B cell (primary cell): ENCODE measurements at regions not wholly inside any gene's neighbourhood (a gene's known extent, or its start where the extent isn't known, plus 50 kb on each side); places are given as distances from the start of the nearest gene placed in this dataset.
A peak's percentile ranks its signal among the peaks of the same experiment; 100 is the strongest.

Experiments
- ATAC-seq: fragments of 200-7000 bp; cut with Tn5 transposase; one replicate; pipeline ENCODE4 v1.10.0; 2021; ENCODE audit warnings: low read depth, mild to moderate bottlenecking, moderate number of reproducible peaks, moderate library complexity
- CTCF ChIA-PET: fragments of 350-600 bp; sonication (Branson Sonifier 250); formaldehyde crosslinking; loops from one replicate; lab custom pipeline; 2021; ENCODE audit warnings: antibody characterized with exemption, inconsistent platforms; lab: Charles Lee
- POLR2A ChIA-PET: fragments of 350-600 bp; sonication (Branson Sonifier 250); formaldehyde crosslinking; loops from one replicate; lab custom pipeline; 2021; ENCODE audit warnings: antibody characterized with exemption; lab: Charles Lee
- DNase-seq: peaks from one replicate; pipeline ENCODE4 v3.0.0; 2013
- H2AFZ ChIP-seq: 2 replicates; pipeline ENCODE4 v1.6.1; 2012; ENCODE audit warnings: mild to moderate bottlenecking, low read depth, low read length; ENCODE audit not compliant: insufficient read depth, poor library complexity, severe bottlenecking
- H3K27ac ChIP-seq, 2 donors: 1 replicate in 1 of 2; 2 replicates in 1 of 2; pipeline ENCODE4 v1.5.1; 2012 to 2013; ENCODE audit warnings: low read length in 2 of 2, mild to moderate bottlenecking in 2 of 2, moderate library complexity in 1 of 2
- H3K27me3 ChIP-seq, 4 experiments: fragments of 200-600 bp in 1 of 4; sonication (generic) in 1 of 4; replicated peaks in 1 of 4; 1 replicate in 2 of 4; 2 replicates in 2 of 4; pipeline versions ENCODE4 v1.6.1 to v1.7.0; 2013 to 2016; ENCODE audit warnings: low read length in 3 of 4, mild to moderate bottlenecking in 2 of 4, mixed read lengths in 1 of 4, moderate library complexity in 1 of 4; ENCODE audit not compliant: insufficient read depth in 4 of 4, control insufficient read depth in 3 of 4; ENCODE audit errors: control extremely low read depth in 1 of 4
- H3K36me3 ChIP-seq, 2 experiments: replicated peaks in 1 of 2; 1 replicate in 1 of 2; 2 replicates in 1 of 2; pipeline versions ENCODE4 v1.6.1 to v1.7.1; 2013; ENCODE audit warnings: low read length in 1 of 2; ENCODE audit not compliant: insufficient read depth in 2 of 2, control insufficient read depth in 1 of 2; ENCODE audit errors: control extremely low read depth in 1 of 2, extremely low read depth in 1 of 2
- H3K4me1 ChIP-seq, 2 donors: fragments of 200-600 bp in 1 of 2; sonication (generic) in 1 of 2; 1 replicate in 1 of 2; 2 replicates in 1 of 2; pipeline versions ENCODE4 v1.5.1 to v1.6.1; 2013 to 2017; ENCODE audit warnings: low read length in 2 of 2; ENCODE audit not compliant: control insufficient read depth in 2 of 2, insufficient read depth in 2 of 2
- H3K4me2 ChIP-seq: replicated peaks from 2 replicates; pipeline ENCODE3; 2012; ENCODE audit warnings: mild to moderate bottlenecking, low read depth, low read length; ENCODE audit not compliant: poor library complexity, severe bottlenecking
- H3K4me3 ChIP-seq, 5 experiments: fragments of 200-600 bp in 1 of 5; sonication (generic) in 1 of 5; 1 replicate in 3 of 5; 2 replicates in 2 of 5; pipeline versions ENCODE4 v1.5.1 to v1.7.0; 2011 to 2016; ENCODE audit warnings: low read length in 4 of 5, mild to moderate bottlenecking in 4 of 5, low read depth in 2 of 5, control low read depth in 1 of 5, moderate library complexity in 1 of 5; ENCODE audit not compliant: insufficient read depth in 1 of 5; ENCODE audit errors: control extremely low read depth in 1 of 5, extremely low read depth in 1 of 5
- H3K79me2 ChIP-seq: fragments of 200-600 bp; sonication (generic); one replicate; pipeline ENCODE4 v1.6.0; 2016; ENCODE audit warnings: low read length; ENCODE audit not compliant: control insufficient read depth, insufficient read depth
- H3K9ac ChIP-seq: fragments of 200-600 bp; sonication (generic); 2 replicates; pipeline ENCODE4 v1.6.1; 2017; ENCODE audit warnings: mild to moderate bottlenecking, low read length, moderate library complexity
- H3K9me3 ChIP-seq, 3 donors: one replicate each; pipeline versions ENCODE4 v1.6.1 to v1.7.1; 2013; ENCODE audit warnings: low read length in 2 of 3; ENCODE audit not compliant: control insufficient read depth in 2 of 3, insufficient read depth in 1 of 3; ENCODE audit errors: control extremely low read depth in 1 of 3
- H4K20me1 ChIP-seq: 2 replicates; pipeline ENCODE4 v1.6.0; 2012; ENCODE audit warnings: mild to moderate bottlenecking, low read length; ENCODE audit not compliant: insufficient read depth, control insufficient read depth, poor library complexity, severe bottlenecking
- H3K27ac Mint-ChIP-seq: one replicate; pipeline ENCODE4 v1.8.0; 2021; ENCODE audit warnings: mixed read lengths
- H3K27me3 Mint-ChIP-seq: one replicate; pipeline ENCODE4 v1.8.0; 2021; ENCODE audit warnings: mixed read lengths
- H3K4me1 Mint-ChIP-seq: one replicate; pipeline ENCODE4 v1.8.0; 2021; ENCODE audit warnings: mixed read lengths
- H3K4me3 Mint-ChIP-seq: one replicate; pipeline ENCODE4 v1.8.0; 2021; ENCODE audit warnings: mixed read lengths
- H3K9me3 Mint-ChIP-seq: one replicate; pipeline ENCODE4 v1.8.0; 2022; ENCODE audit warnings: mixed read lengths; ENCODE audit not compliant: insufficient read depth
- CTCF ChIP-seq: fragments of 200-600 bp; IDR thresholded peaks from one replicate; pipeline ENCODE4 v1.8.0; 2022; ENCODE audit warnings: antibody characterized with exemption, mild to moderate bottlenecking
- EZH2 ChIP-seq: IDR thresholded peaks from 2 replicates; pipeline ENCODE4 v1.6.1; 2012; ENCODE audit warnings: borderline replicate concordance, low read depth, mild to moderate bottlenecking, moderate library complexity, low read length; ENCODE audit not compliant: insufficient read depth, poor library complexity, severe bottlenecking
- WGBS: methylation state at CpG from one replicate; pipeline ENCODE4 v1.1.5; 2013; ENCODE audit warnings: missing lambda C conversion rate; ENCODE audit not compliant: insufficient coverage; 5-methylcytosine and 5-hydroxymethylcytosine counted together
- intact Hi-C: fragments of 100-400 bp; cut with micrococcal nuclease; formaldehyde crosslinking; loops from one replicate; pipeline ENCODE4 v1.10.0; 2022

- intact Hi-C loops: no loop called here
Measured at GRCh38 chr13:80022146-80022545, 318.8 kb downstream of the SPRY2 start.

GRCh38 chr13:80012251-80012650 is 328.7 kb downstream of the SPRY2 start:
- ChIA-PET CTCF (no interaction called here), POLR2A (no interaction called here)
- no peak overlapping the region for H3K4me2 ChIP-seq
- Mint-ChIP-seq H3K4me1 (peaks cover 3% of the 10 kb centered on the region), H3K4me3 (no peak overlapping the region), H3K27me3 (no peaks in the 10 kb centered on the region), H3K27ac (no peak overlapping the region), H3K9me3 (peaks cover 2% of the 10 kb centered on the region)
- 50% methylated on average over 1 of the region's 1 CpG for WGBS
- H3K9ac ChIP-seq: no peak overlapping the region
- no peak overlapping the region for H2AFZ ChIP-seq
- intact Hi-C loops: no loop called here
- no peaks in the 10 kb centered on the region for H3K9me3 ChIP-seq
- no peaks in the 10 kb centered on the region for H3K36me3 ChIP-seq
- H4K20me1 ChIP-seq: no peaks in the 10 kb centered on the region
- H3K4me1 ChIP-seq: no peaks in the 10 kb centered on the region
- H3K27ac ChIP-seq: no peak overlapping the region
- TF ChIP-seq EZH2: no peak
- no peak for TF ChIP-seq CTCF
- DNase-seq: no peak
- peak; percentile 17 for ATAC-seq
- no peaks in the 10 kb centered on the region for H3K27me3 ChIP-seq
- no peaks in the 10 kb centered on the region for H3K79me2 ChIP-seq
- H3K4me3 ChIP-seq: no peak overlapping the region

More at GRCh38 chr13:80022146-80022545, 318.8 kb downstream of the SPRY2 start:
- TF ChIP-seq EZH2: no peak
- TF ChIP-seq CTCF: no peak
- Histone ChIP-seq H3K4me1 (no peaks in the 10 kb centered on the region), H3K36me3 (no peaks in the 10 kb centered on the region), H3K27me3 (no peaks in the 10 kb centered on the region), H4K20me1 (no peaks in the 10 kb centered on the region), H3K27ac (no peak overlapping the region), H3K4me2 (no peak overlapping the region), H3K4me3 (no peak overlapping the region), H3K9me3 (no peaks in the 10 kb centered on the region), H3K79me2 (no peaks in the 10 kb centered on the region), H2AFZ (no peak overlapping the region), H3K9ac (no peak overlapping the region)
- no peak overlapping the region for H3K4me3 Mint-ChIP-seq
- ChIA-PET POLR2A (no interaction called here), CTCF (no interaction called here)
- H3K27ac Mint-ChIP-seq: no peak overlapping the region
- no peak for ATAC-seq
- no peak for DNase-seq
- no peaks in the 10 kb centered on the region for H3K27me3 Mint-ChIP-seq
- WGBS: 74% methylated on average over 3 of the region's 3 CpGs
- H3K4me1 Mint-ChIP-seq: no peaks in the 10 kb centered on the region
- H3K9me3 Mint-ChIP-seq: peaks cover 1% of the 10 kb centered on the region
